GM18508 (cell line): ENCODE measurements at regions not wholly inside any gene's neighbourhood (a gene's known extent, or its start where the extent isn't known, plus 50 kb on each side); places are given as distances from the start of the nearest gene placed in this dataset.
"Not testable (repeated sequence)": the region's sequence is repeated elsewhere in the genome, so short reads cannot be mapped to it uniquely, and the experiment has no call there.

Source experiments
- ATAC-seq: cut with Tn5 transposase; IDR thresholded peaks from one replicate; pipeline ENCODE4 v1.9.1; 2021; ENCODE audit warnings: moderate number of reproducible peaks; ENCODE audit not compliant: insufficient read depth, unreplicated experiment

GRCh38 chr20:7147220-7147601 is 379.7 kb downstream of the BMP2 start:
- ATAC-seq = no peak

GRCh38 chr20:7151676-7152470 is 384.4 kb downstream of the BMP2 start:
- no peak for ATAC-seq

- no peak for ATAC-seq
Measured at GRCh38 chr20:7155282-7155681, 387.8 kb downstream of the BMP2 start.

GRCh38 chr20:7155794-7156193 is 388.3 kb downstream of the BMP2 start:
- no peak for ATAC-seq

GRCh38 chr20:7159903-7160302 is 392.4 kb downstream of the BMP2 start:
- ATAC-seq = no peak

DNA sequence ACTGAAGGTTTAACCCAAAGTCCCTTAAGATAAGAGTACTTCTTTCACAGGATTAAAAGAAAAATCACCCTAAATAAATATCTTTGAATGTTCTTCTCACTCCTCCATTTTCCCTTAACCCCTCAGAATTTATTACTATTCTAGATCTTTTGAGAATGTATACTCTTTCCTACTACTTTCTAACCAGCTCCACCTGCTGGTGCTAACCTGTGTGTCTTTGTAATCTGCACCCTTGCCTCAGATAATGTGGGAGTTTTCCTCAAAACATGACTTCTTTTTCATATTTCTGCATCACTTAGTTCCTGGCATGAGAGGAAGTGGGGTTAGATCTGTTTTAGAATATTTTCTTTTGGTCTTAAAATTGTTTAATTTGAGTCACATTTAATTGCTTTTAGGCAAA is 394.2 kb downstream of the BMP2 start:
- ATAC-seq = no peak

DNA sequence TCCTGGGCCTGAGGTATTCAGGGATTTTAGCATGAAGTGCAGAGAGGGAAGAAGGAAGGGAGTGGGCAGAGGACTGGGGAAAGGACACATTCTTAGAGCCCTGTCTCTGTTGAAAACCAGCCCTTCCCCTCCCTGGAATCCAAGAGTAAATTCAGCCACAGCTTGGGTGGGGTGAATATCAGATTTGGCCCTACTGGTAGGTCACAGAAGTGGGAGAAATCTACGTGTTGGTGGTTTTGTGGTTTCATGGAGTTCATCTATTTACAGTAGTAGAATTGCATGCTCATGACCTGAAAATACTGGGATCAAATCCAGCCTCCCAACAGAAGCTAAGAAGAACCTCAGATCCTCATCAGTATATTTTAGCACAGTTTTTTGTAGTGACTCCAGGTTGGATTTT is 404.4 kb downstream of the BMP2 start:
- no peak for ATAC-seq

- no peak for ATAC-seq
Measured at GRCh38 chr20:7174554-7174953, 407.1 kb downstream of the BMP2 start.

GRCh38 chr20:7175827-7176226 is 408.3 kb downstream of the BMP2 start:
- not testable (repeated sequence) for ATAC-seq

DNA sequence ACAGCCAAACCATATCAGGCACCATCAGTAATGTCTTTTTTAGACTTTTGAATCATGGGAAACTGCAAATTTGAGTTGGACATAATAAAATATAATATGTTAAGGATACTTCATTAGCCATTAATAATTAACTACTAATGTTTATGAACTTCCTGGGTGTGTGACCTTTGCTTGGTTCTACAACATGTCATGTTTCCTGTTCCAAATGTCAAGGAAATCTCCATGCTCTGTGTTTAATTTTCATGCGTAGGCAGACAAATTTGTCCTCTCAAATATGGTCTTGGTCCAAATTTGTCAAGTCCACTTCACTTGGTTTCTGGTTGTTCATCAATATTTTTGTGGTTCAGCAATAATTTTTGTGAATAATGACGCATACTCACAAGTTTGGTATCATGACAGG is 410.5 kb downstream of the BMP2 start:
- no peak for ATAC-seq

GRCh38 chr20:7180256-7181045 is 413.0 kb downstream of the BMP2 start:
- ATAC-seq = no peak

DNA sequence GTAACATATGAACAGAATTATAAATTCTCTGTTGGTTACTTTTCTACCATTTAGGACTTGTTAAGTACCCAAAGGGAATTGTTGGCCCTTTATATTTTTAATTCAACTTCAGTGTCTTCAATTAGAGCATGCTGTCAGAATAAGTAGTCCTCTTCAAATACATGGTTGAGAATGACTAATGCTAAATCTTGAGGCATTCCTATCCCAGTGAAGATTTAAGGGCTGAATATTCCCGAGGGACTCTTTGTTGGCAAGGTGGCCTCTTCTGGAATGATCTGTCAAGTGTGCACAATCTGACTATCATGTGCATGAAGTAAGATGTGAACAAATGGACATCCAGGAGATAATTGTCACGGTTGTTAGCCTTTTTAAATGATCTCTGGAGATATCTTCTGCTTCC is 421.7 kb downstream of the BMP2 start:
- ATAC-seq = no peak

GRCh38 chr20:7193681-7194080 is 426.2 kb downstream of the BMP2 start:
- no peak for ATAC-seq

DNA sequence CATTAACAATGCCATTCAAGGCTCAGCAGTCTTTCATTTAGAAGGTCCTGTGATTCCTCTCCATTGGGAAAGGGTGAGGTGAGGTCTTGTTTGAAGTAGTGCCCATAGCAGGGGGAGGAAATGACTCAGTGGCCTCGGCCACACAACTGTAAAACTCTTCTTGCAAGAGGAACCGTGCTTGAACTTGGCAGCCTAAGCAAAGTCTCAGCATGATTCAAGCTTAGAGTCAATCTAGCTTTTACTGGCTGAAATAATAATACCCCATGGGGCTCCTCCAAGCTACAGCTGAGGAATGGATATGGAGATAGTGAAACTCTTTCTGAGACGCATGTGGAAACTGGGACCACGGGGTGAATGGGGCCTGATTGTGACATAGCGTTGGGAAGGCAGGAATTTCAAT is 428.2 kb downstream of the BMP2 start:
- no peak for ATAC-seq

GRCh38 chr20:7196481-7196880 is 429.0 kb downstream of the BMP2 start:
- no peak for ATAC-seq

- ATAC-seq = no peak
Measured at GRCh38 chr20:7199861-7200260, 432.4 kb downstream of the BMP2 start.

DNA sequence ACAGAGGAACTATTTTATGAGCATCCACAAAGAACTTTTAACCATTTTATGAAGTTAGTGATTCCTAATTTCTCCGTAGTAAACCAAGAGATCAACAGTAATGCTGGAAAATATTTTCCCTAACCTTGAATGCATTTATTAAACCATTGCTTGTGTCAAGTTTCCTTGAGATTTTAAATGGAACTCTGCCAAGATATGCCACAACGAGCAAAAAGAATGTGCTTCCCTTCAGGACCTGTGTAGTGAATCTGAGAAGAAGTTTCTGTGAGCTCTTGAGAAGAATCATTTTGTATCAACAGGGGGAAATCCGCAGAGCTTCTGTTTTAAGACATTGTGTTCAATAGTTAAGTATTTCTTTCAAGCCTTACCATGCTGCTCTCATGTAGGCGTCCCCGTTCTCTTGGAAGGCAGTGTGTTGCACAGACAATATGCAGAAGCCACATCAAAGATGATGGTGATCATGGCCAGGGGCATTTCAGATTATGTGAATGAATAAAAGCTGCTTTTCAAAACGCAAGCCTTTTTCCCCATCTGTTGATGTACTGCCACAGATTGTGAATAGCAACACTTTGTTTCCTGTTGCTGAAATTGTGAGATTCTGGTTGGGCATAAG is 439.8 kb downstream of the BMP2 start:
- no peak for ATAC-seq

DNA sequence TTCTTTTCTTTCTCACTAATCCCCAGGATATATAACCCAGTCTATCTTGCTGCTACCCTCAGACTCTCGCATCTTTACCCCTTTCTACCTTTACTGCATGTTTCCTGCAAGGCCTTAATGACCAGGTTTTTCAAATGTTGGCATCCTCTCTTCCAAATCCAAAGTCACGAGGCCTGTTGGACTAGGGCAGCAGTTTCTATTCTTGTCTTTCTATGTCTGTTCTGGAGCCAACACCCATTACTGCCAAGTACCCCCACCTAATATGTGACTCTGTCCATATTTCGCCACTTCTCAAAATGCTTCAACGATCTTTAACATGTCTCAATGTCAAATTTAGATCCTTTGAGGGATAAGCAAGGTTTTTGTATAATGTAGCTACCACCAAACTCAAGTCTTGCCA is 443.4 kb downstream of the BMP2 start:
- no peak for ATAC-seq

DNA sequence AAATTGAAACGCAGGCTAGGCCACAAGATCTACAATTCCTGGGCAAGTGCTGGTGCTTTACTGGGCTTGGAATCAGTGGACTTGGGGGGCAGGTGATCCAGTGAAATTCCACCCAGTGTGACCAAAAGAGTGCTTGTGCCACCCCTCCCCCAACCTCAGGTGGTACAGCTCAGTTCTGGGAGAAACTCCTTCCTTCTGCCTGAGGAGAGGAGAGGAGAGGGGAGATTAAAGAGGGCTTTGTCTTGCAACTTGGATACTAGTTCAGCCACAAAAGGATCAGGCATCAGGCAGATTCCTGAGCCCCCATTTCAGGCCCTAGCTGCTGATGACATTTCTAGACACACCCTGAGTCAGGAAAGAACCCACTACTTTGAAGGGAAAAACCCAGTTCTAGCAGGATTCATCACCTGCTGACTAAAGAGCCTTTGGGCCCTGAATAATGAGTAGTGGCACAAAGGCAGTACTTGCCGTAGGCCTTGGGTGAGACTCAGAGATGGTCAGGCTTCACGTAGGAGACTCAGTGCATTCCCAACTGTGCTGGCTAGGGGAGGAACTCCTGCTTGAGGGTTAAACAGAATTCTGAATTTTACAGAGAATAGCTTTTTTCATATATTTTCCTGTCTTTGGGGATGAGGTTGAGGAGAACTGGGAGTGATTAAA is 446.7 kb downstream of the BMP2 start:
- no peak for ATAC-seq

DNA sequence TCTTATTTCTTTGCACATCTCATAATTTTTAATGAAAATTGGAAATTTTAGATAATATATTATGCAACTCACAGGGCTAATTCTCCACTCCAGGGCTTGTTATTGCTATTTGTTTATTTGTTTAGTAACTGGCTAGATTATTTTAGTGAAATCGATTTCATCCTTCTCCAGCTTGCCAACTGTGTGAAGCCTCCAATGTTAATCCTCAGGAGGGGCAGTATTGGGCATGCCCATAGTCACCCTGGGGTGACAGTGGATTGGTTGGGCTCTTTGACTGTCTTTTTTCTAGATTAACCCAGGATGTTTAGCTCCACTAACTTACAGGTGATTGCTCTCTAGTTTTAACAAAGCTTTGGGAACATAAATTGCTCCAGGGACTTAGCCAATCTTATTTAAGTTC is 450.1 kb downstream of the BMP2 start:
- ATAC-seq = no peak

DNA sequence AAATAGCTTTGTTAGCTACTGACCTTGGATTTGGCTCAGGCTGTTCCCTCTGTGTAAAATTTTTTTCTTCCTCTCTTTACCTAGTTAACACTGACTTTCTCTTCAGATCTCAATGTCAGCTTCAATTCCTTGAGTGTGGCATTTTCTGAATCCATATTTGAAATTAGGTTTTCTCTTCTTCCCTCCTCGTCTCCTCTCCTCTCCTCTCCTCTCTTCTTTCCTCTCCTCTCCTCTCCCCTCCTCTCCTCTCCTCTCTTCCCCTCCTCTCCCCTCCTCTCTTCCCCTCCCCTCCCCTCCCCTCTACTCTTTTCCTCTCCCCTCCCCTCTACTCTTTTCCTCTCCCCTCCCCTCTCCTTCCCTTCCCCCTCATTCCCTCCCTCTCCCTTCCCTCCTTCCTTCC is 453.3 kb downstream of the BMP2 start:
- no peak for ATAC-seq
